ENCODE measurements at regions not wholly inside any gene's neighbourhood (a gene's known extent, or its start where the extent isn't known, plus 50 kb on each side); places are given as distances from the start of the nearest gene placed in this dataset.

DNA sequence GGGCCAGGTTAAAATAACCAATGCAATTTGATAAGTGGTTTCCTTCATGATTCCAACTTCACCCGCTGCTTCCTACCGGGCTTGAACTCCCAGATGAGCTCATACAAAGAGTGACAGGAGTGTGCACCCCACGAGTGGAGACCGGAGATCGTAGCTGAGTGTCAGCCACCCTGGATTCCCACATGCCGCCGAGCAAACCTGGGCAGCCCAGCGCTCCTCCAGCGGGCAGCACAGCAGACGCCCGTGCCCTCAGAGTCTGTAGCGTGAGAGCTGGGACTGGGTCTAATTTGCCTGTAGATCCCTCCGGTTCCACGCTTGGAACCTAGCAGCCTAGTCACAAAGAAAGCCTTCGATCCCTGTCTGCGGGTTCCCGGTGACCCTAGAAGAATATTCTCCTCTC lies 476.1 kb upstream of the MGMT start:
- DNase-seq (ENCODE audit: low read depth in 2 of 2) = no peak
- TF ChIP-seq, protein P1, sequence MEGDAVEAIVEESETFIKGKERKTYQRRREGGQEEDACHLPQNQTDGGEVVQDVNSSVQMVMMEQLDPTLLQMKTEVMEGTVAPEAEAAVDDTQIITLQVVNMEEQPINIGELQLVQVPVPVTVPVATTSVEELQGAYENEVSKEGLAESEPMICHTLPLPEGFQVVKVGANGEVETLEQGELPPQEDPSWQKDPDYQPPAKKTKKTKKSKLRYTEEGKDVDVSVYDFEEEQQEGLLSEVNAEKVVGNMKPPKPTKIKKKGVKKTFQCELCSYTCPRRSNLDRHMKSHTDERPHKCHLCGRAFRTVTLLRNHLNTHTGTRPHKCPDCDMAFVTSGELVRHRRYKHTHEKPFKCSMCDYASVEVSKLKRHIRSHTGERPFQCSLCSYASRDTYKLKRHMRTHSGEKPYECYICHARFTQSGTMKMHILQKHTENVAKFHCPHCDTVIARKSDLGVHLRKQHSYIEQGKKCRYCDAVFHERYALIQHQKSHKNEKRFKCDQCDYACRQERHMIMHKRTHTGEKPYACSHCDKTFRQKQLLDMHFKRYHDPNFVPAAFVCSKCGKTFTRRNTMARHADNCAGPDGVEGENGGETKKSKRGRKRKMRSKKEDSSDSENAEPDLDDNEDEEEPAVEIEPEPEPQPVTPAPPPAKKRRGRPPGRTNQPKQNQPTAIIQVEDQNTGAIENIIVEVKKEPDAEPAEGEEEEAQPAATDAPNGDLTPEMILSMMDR (IDR thresholded peaks at IDR 0.05; ENCODE audit: low read depth, low read length) = no peak
- H3K4me3 ChIP-seq (replicated peaks in 1 of 2; ENCODE audit: low read depth in 2 of 2, low read length in 2 of 2) = no peak overlapping the region

DNA sequence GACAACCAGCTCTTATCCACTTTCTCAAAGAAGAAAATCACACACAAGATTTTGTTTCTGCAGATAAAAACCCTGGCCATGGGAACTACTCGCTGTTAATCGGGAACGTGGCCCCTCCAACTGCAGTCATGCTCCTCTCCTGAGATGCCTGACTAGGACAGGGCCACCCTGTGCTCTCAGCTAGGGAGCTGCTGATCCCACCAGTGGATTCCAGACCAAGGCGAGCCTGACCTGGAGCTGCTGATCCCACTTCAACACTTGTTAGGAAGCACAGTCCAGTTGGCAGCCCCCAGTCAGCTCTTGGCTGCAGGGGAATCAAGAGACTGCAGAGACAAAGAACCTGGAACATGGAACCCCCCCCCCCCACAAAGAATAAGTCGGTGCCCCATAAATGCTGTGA lies 474.3 kb upstream of the MGMT start:
- TF ChIP-seq, protein P1 (IDR thresholded peaks at IDR 0.05; ENCODE audit: low read depth, low read length) = no peak
- no peak overlapping the region for H3K4me3 ChIP-seq (replicated peaks in 1 of 2; ENCODE audit: low read depth in 2 of 2, low read length in 2 of 2)
- DNase-seq (ENCODE audit: low read depth in 2 of 2) = no peak

DNA sequence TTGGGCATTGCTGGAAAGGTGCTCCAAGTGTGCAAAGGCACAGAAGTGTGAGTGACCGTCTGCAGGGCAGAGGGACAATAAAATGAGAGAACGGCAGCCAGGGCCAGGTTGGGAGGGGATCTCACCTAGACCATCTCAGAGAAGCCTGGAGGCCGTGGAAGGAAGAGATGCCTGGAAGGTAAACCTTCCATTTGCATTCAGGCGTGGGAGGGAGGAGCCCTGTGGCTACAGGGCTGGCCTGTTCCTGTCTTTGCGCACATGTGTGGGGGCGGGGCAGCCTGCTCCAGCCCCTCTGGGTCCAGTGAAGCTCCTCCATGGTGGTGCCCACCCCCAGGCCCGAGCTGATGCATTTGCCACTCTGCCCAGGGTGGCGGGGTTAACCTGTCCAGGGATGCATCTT lies 473.6 kb upstream of the MGMT start:
- TF ChIP-seq, protein P1 (IDR thresholded peaks at IDR 0.05; ENCODE audit: low read depth, low read length) = no peak
- no peak overlapping the region for H3K4me3 ChIP-seq (replicated peaks in 1 of 2; ENCODE audit: low read depth in 2 of 2, low read length in 2 of 2)
- no peak for DNase-seq (ENCODE audit: low read depth in 2 of 2)

DNA sequence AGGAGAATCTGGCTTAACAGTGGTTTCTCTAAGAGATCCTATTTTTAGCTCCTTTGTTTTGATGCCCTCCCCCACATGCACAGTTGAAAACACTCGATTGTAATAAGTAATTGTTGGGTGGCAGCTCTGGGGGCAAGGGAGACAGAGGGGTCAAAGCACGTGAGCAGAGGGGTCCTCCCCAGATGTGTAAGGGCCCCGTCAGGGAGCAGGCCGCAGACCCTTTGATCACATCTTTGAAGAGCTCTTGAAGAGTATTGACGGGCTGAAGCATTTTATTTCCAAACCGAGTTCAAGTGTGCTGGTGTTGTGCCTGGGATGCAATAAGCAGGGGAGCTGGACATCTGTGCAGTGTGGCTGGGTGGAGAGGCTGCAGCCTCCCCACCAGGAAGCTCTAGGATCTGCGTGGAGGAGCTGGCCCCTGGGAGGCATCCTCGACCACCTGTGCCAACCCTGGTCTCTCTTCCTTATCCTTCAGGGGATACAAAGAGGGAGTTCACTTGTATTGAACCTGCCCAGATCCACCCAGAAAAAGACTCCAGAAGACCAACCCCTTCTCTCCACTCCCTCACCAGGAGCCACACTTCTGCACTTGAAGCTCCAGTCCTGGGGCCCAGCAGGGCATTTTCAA lies 473.0 kb upstream of the MGMT start:
- no peak overlapping the region for H3K4me3 ChIP-seq (replicated peaks in 1 of 2; ENCODE audit: low read depth in 2 of 2, low read length in 2 of 2)
- DNase-seq (ENCODE audit: low read depth in 2 of 2) = no peak
- TF ChIP-seq, protein P1 (IDR thresholded peaks at IDR 0.05; ENCODE audit: low read depth, low read length) = no peak

DNA sequence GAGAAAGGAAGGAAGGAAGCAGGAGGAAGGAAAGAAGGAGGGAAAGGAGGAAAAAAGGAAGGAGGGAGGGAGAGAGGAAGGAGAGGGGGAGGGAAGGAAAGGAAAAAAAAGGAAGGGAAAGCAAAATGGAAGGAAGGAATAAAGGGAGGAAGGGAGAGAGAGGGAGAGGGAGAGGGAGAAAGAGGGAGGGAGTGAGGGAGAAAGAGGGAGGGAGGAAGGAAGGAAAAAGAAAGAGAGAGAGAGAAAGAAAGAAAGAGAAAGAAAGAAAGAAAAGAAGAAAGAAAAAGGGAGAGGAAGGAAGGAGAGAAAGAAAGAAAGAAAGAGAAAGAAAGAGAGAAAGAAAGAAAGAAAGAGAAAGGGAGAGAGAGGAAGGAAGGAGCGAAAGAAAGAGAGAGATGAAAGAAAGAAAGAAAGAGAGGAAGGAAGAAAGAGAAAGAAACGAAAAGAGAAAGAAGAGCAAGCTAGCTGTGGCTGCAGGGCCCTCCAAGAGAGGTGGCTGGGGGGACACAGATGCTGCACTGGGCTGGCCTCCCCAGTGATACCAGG lies 472.4 kb upstream of the MGMT start:
- TF ChIP-seq, protein P1 (IDR thresholded peaks at IDR 0.05; ENCODE audit: low read depth, low read length) = no peak
- H3K4me3 ChIP-seq (replicated peaks in 1 of 2; ENCODE audit: low read depth in 2 of 2, low read length in 2 of 2) = no peak overlapping the region

DNA sequence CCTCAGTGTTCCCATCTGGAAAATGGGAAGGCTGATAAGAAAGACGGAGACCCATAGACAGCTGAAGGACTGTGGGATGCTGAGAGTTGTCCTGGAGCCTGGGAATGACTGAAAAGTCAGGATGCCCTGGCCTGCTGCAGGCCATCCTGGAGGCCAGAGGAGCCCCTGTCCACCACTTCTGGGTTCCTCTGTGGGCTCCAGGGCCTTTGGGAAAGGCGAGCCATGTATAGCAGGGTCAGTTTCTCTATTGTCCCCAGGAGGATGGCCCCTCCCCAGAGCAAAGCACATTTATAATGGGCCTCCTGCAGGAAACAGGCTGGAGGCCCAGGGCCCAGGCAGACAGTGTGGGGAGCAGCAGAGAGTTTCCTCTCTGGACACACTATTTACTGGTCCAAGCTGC lies 471.4 kb upstream of the MGMT start:
- TF ChIP-seq, protein P1 (IDR thresholded peaks at IDR 0.05; ENCODE audit: low read depth, low read length) = no peak
- H3K4me3 ChIP-seq (replicated peaks in 1 of 2; ENCODE audit: low read depth in 2 of 2, low read length in 2 of 2) = no peak overlapping the region
- DNase-seq (ENCODE audit: low read depth in 2 of 2) = no peak

More for the DNA sequence above, 472.4 kb upstream of the MGMT start:
- no peak for DNase-seq (ENCODE audit: low read depth in 2 of 2)

DNA sequence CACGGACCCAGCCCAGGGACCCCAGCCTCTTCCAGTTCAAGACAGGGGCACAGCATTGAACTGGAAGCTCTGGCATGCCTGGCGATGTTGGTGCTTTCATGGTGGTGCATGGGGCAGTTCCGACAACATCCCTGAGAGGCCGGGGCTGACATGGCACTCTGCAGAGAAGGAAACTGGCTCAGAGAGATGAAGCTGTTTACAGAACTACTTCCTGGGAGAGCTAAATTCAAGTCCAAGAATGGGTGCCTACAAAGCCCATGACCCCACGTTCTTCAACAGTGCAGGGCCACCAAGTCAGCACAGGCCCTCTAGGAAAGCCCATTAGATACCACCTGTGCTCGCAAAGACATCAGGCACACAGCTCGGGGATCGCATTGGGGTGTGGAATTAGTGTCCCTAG lies 470.9 kb upstream of the MGMT start:
- H3K4me3 ChIP-seq (replicated peaks in 1 of 2; ENCODE audit: low read depth in 2 of 2, low read length in 2 of 2) = no peak overlapping the region
- DNase-seq (ENCODE audit: low read depth in 2 of 2) = no peak
- TF ChIP-seq, protein P1 (IDR thresholded peaks at IDR 0.05; ENCODE audit: low read depth, low read length) = no peak
